ENCODE measurements at regions not wholly inside any gene's neighbourhood (a gene's known extent, or its start where the extent isn't known, plus 50 kb on each side); places are given as distances from the start of the nearest gene placed in this dataset.

DNA sequence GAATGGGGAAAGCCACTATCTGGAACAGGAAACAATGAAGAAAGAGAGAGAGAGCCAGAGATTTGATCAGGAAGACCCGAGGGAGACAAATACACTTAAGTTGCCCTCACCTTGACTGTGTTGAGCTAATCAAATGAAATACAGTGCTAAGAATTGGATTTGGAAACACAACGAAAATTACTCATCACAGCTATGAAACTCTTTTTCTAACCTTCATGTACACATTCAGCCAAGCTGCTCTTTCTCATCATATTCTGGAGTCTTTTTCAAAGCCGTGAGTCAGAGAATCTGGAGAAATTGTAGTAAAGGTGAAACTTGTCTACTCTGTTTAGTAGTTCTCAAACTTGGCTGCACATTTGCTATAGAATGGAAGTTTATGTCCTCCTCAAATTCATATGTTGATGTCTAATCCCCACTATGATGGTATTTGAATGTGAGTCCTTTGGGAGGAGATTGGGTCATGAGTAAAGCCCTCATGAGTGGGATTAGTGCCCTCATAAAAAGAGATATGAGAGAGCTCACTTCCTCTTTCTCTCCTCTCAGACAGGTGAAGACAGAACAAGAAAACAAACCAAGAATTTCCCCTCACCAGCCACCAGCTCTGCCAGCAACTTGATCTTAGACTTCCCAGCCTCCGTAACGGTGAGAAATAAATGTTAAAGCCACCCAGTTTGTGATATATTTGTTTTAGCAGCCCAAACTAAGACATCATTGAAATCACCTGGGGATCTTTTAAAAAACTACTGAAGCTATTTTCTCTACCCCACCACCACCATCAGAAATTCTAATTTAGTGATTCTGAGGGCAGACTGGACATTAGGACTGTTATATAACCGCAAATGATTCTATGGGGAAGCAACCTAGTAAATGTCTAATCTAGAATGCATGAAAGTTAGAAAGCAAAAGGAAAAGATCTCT, 143.6 kb upstream of the GRM7 start:
- Histone ChIP-seq H3K4me3 (ENCODE audit: low read depth, low read length) (no peak overlapping the region), H3K9me3 (ENCODE audit: control insufficient read depth in 2 of 2, low read length in 2 of 2) (peaks cover 0 to 2% of the 10 kb centered on the region in 2 experiments), H3K36me3 (ENCODE audit: control insufficient read depth, insufficient read depth, low read length) (no peaks in the 10 kb centered on the region), H3K27me3 (ENCODE audit: control insufficient read depth, insufficient read depth, low read length) (no peaks in the 10 kb centered on the region), H3K4me1 (ENCODE audit: control insufficient read depth, insufficient read depth, low read length, poor library complexity, severe bottlenecking) (no peaks in the 10 kb centered on the region), H3K27ac (ENCODE audit: insufficient read depth, low read length, poor library complexity, severe bottlenecking) (no peak overlapping the region)
- no peaks in the 10 kb centered on the region for H3K27me3 Mint-ChIP-seq
- no peak for DNase-seq
- H3K4me1 Mint-ChIP-seq: no peaks in the 10 kb centered on the region
- peaks cover 0 to 24% (median 5%) of the 10 kb centered on the region in 7 donors for H3K9me3 Mint-ChIP-seq
- H3K36me3 Mint-ChIP-seq: no peaks in the 10 kb centered on the region
- H3K4me3 Mint-ChIP-seq: no peak overlapping the region
- ATAC-seq (ENCODE audit: low read depth in 2 of 2): no peak
- no peak overlapping the region for H3K27ac Mint-ChIP-seq

GRCh38 chr3:6719999-6720398, 140.9 kb upstream of the GRM7 start:
- Mint-ChIP-seq H3K27me3 (no peaks in the 10 kb centered on the region), H3K4me3 (no peak overlapping the region), H3K36me3 (no peaks in the 10 kb centered on the region), H3K4me1 (no peaks in the 10 kb centered on the region), H3K9me3 (peaks cover 0 to 20% (median 3%) of the 10 kb centered on the region in 7 donors), H3K27ac (no peak overlapping the region)
- H3K27ac ChIP-seq (ENCODE audit: insufficient read depth, low read length, poor library complexity, severe bottlenecking): no peak overlapping the region
- peaks cover 0 to 2% of the 10 kb centered on the region in 2 experiments for H3K9me3 ChIP-seq (ENCODE audit: control insufficient read depth in 2 of 2, low read length in 2 of 2)
- no peaks in the 10 kb centered on the region for H3K27me3 ChIP-seq (ENCODE audit: control insufficient read depth, insufficient read depth, low read length)
- no peak overlapping the region for H3K4me3 ChIP-seq (ENCODE audit: low read depth, low read length)
- DNase-seq (no peak), ATAC-seq (ENCODE audit: low read depth in 2 of 2) (no peak)
- no peaks in the 10 kb centered on the region for H3K36me3 ChIP-seq (ENCODE audit: control insufficient read depth, insufficient read depth, low read length)
- no peaks in the 10 kb centered on the region for H3K4me1 ChIP-seq (ENCODE audit: control insufficient read depth, insufficient read depth, low read length, poor library complexity, severe bottlenecking)

GRCh38 chr3:6721491-6721890, 139.4 kb upstream of the GRM7 start:
- Histone ChIP-seq H3K4me1 (ENCODE audit: control insufficient read depth, insufficient read depth, low read length, poor library complexity, severe bottlenecking) (no peaks in the 10 kb centered on the region), H3K4me3 (ENCODE audit: low read depth, low read length) (no peak overlapping the region), H3K9me3 (ENCODE audit: control insufficient read depth in 2 of 2, low read length in 2 of 2) (no peaks in the 10 kb centered on the region), H3K36me3 (ENCODE audit: control insufficient read depth, insufficient read depth, low read length) (no peaks in the 10 kb centered on the region), H3K27me3 (ENCODE audit: control insufficient read depth, insufficient read depth, low read length) (no peaks in the 10 kb centered on the region), H3K27ac (ENCODE audit: insufficient read depth, low read length, poor library complexity, severe bottlenecking) (no peak overlapping the region)
- DNase-seq (no peak), ATAC-seq (ENCODE audit: low read depth in 2 of 2) (no peak)
- H3K4me1 Mint-ChIP-seq: no peaks in the 10 kb centered on the region
- H3K4me3 Mint-ChIP-seq: no peak overlapping the region
- H3K36me3 Mint-ChIP-seq: no peaks in the 10 kb centered on the region
- no peak overlapping the region for H3K27ac Mint-ChIP-seq
- no peaks in the 10 kb centered on the region for H3K27me3 Mint-ChIP-seq
- peaks cover 0 to 18% (median 3%) of the 10 kb centered on the region in 7 donors for H3K9me3 Mint-ChIP-seq

DNA sequence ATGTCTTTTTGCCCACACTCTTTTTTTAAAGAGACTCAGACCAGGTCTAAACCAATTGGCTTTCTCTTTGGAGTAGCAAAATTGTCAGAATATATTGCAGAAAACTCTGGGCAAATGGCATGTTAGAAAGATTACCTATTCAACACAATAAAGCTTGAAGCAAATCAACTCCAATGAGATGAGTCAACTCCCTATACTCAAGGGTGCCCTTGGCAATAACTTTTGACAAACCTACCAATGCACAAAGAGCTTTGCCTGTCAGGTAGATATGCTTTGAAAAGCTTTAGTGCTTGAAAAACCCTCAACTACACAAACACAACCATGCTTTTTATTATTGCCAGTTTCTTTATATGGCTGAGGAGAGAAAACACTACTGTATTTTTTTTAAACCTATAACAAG, 137.7 kb upstream of the GRM7 start:
- H3K36me3 Mint-ChIP-seq: no peaks in the 10 kb centered on the region
- H3K27ac Mint-ChIP-seq: no peak overlapping the region
- no peak overlapping the region for H3K27ac ChIP-seq (ENCODE audit: insufficient read depth, low read length, poor library complexity, severe bottlenecking)
- DNase-seq (no peak), ATAC-seq (ENCODE audit: low read depth in 2 of 2) (no peak)
- H3K4me3 Mint-ChIP-seq: no peak overlapping the region
- no peaks in the 10 kb centered on the region for H3K27me3 ChIP-seq (ENCODE audit: control insufficient read depth, insufficient read depth, low read length)
- peaks cover 0 to 17% (median 8%) of the 10 kb centered on the region in 7 donors for H3K9me3 Mint-ChIP-seq
- no peaks in the 10 kb centered on the region for H3K4me1 ChIP-seq (ENCODE audit: control insufficient read depth, insufficient read depth, low read length, poor library complexity, severe bottlenecking)
- no peaks in the 10 kb centered on the region for H3K36me3 ChIP-seq (ENCODE audit: control insufficient read depth, insufficient read depth, low read length)
- no peaks in the 10 kb centered on the region for H3K27me3 Mint-ChIP-seq
- no peaks in the 10 kb centered on the region for H3K9me3 ChIP-seq (ENCODE audit: control insufficient read depth in 2 of 2, low read length in 2 of 2)
- H3K4me1 Mint-ChIP-seq: no peaks in the 10 kb centered on the region
- H3K4me3 ChIP-seq (ENCODE audit: low read depth, low read length): no peak overlapping the region

DNA sequence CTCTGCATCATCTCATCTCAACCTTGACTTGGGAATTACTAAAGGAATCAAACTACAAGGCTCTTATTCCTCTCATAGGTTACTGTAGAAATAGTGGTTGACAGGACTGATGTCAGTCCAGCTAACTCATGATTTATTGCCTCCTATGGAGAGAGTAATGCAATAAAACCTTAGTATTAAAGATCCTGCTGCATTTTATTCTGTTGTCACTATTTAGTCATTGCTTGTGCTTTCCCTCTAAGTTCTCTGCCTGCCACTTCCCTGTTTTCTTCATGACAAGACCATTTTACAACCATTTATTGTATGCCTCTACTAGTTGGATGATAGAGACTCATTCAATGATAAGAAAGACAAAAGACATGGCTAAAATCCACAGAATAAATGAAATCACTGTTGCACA, 134.1 kb upstream of the GRM7 start:
- no peaks in the 10 kb centered on the region for H3K27me3 Mint-ChIP-seq
- ATAC-seq (ENCODE audit: low read depth in 2 of 2) (no peak), DNase-seq (no peak)
- H3K4me1 Mint-ChIP-seq: no peaks in the 10 kb centered on the region
- no peaks in the 10 kb centered on the region for H3K36me3 Mint-ChIP-seq
- no peaks in the 10 kb centered on the region for H3K9me3 ChIP-seq (ENCODE audit: control insufficient read depth in 2 of 2, low read length in 2 of 2)
- no peak overlapping the region for H3K27ac ChIP-seq (ENCODE audit: insufficient read depth, low read length, poor library complexity, severe bottlenecking)
- H3K27ac Mint-ChIP-seq: no peak overlapping the region
- H3K4me3 ChIP-seq (ENCODE audit: low read depth, low read length): no peak overlapping the region
- H3K9me3 Mint-ChIP-seq: peaks cover 4 to 16% (median 6%) of the 10 kb centered on the region in 7 donors
- H3K27me3 ChIP-seq (ENCODE audit: control insufficient read depth, insufficient read depth, low read length): no peaks in the 10 kb centered on the region
- H3K4me1 ChIP-seq (ENCODE audit: control insufficient read depth, insufficient read depth, low read length, poor library complexity, severe bottlenecking): no peaks in the 10 kb centered on the region
- no peaks in the 10 kb centered on the region for H3K36me3 ChIP-seq (ENCODE audit: control insufficient read depth, insufficient read depth, low read length)
- no peak overlapping the region for H3K4me3 Mint-ChIP-seq

DNA sequence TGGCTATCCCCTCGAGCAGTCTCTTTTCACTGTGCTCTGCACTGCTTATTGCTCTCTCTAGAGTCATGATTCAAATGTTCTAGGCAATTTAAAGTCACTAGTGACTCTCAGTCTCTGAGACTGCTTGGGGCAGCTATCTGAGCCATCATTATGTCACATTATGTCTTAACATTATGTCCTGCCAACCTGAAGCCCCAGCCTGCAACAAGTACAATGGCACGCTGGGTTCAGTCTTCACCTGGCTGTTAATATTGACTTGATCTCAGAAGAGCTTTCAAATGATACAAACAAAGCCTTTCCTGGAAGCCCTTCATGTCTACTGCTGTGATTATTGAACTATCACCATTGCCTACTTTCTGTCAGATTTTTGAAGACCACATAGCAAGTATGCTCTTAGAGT, 128.1 kb upstream of the GRM7 start:
- Mint-ChIP-seq H3K4me3 (no peak overlapping the region), H3K9me3 (peaks cover 2 to 13% (median 8%) of the 10 kb centered on the region in 7 donors), H3K4me1 (no peaks in the 10 kb centered on the region), H3K27me3 (no peaks in the 10 kb centered on the region), H3K36me3 (no peaks in the 10 kb centered on the region), H3K27ac (no peak overlapping the region)
- no peaks in the 10 kb centered on the region for H3K36me3 ChIP-seq (ENCODE audit: control insufficient read depth, insufficient read depth, low read length)
- no peak for ATAC-seq (ENCODE audit: low read depth in 2 of 2)
- no peaks in the 10 kb centered on the region for H3K27me3 ChIP-seq (ENCODE audit: control insufficient read depth, insufficient read depth, low read length)
- H3K9me3 ChIP-seq (ENCODE audit: control insufficient read depth in 2 of 2, low read length in 2 of 2): no peaks in the 10 kb centered on the region
- no peak overlapping the region for H3K4me3 ChIP-seq (ENCODE audit: low read depth, low read length)
- H3K4me1 ChIP-seq (ENCODE audit: control insufficient read depth, insufficient read depth, low read length, poor library complexity, severe bottlenecking): no peaks in the 10 kb centered on the region
- H3K27ac ChIP-seq (ENCODE audit: insufficient read depth, low read length, poor library complexity, severe bottlenecking): no peak overlapping the region
- no peak for DNase-seq

DNA sequence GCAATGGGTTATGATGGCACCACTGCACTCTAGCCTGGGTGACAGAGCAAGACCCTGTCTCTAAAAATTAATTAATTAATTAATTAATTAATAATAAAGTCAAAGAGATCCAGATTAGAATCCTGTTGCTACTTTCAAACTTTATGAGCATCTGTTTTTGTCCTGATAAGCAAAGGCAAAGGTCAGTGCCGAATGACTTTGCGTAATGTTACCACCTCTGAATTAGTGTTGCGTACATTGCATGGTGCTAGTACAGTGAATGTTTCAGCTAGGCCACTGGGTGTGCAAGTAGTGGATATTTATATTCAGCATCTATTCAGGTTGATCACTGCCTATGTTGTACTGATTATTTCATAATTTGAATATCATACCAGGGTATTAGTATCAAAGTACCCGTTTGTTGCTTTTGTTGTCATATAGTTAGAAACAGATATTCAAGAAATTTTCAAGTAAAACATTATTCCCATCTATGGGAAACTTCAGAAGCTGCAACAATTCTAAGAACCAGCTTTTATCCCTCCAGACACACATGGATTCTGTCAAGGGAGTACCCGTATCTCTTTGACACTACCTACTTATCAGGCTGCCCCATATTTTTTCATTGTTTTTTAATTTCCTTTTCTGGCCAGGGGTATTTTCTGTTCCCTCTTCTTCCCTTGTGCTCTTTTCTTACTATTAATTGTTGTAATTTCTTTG, 127.1 kb upstream of the GRM7 start:
- Histone ChIP-seq H3K36me3 (ENCODE audit: control insufficient read depth, insufficient read depth, low read length) (no peaks in the 10 kb centered on the region), H3K27me3 (ENCODE audit: control insufficient read depth, insufficient read depth, low read length) (no peaks in the 10 kb centered on the region), H3K4me3 (ENCODE audit: low read depth, low read length) (no peak overlapping the region), H3K4me1 (ENCODE audit: control insufficient read depth, insufficient read depth, low read length, poor library complexity, severe bottlenecking) (no peaks in the 10 kb centered on the region), H3K9me3 (ENCODE audit: control insufficient read depth in 2 of 2, low read length in 2 of 2) (no peaks in the 10 kb centered on the region), H3K27ac (ENCODE audit: insufficient read depth, low read length, poor library complexity, severe bottlenecking) (no peak overlapping the region)
- H3K4me3 Mint-ChIP-seq: no peak overlapping the region
- DNase-seq (no peak), ATAC-seq (ENCODE audit: low read depth in 2 of 2) (no peak)
- H3K4me1 Mint-ChIP-seq: no peaks in the 10 kb centered on the region
- H3K27me3 Mint-ChIP-seq: no peaks in the 10 kb centered on the region
- H3K36me3 Mint-ChIP-seq: no peaks in the 10 kb centered on the region
- no peak overlapping the region for H3K27ac Mint-ChIP-seq
- H3K9me3 Mint-ChIP-seq: peaks cover 0 to 13% (median 8%) of the 10 kb centered on the region in 7 donors

Data from CD4-positive, CD25-positive, alpha-beta regulatory T cell (primary cell).